GM10266 (cell line): ENCODE measurements at regions not wholly inside any gene's neighbourhood (a gene's known extent, or its start where the extent isn't known, plus 50 kb on each side); places are given as distances from the start of the nearest gene placed in this dataset.

Experiments used
- DNase-seq: peaks from one replicate; pipeline ENCODE4 v3.0.0; 2012; ENCODE audit errors: extremely low spot score
- TF ChIP-seq, protein P1 (sequence below): IDR thresholded peaks from 2 replicates; pipeline ENCODE4 v1.5.1; 2012; ENCODE audit warnings: mild to moderate bottlenecking, low read depth; ENCODE audit not compliant: control insufficient read depth, insufficient read depth; ENCODE audit errors: missing control alignments

DNA sequence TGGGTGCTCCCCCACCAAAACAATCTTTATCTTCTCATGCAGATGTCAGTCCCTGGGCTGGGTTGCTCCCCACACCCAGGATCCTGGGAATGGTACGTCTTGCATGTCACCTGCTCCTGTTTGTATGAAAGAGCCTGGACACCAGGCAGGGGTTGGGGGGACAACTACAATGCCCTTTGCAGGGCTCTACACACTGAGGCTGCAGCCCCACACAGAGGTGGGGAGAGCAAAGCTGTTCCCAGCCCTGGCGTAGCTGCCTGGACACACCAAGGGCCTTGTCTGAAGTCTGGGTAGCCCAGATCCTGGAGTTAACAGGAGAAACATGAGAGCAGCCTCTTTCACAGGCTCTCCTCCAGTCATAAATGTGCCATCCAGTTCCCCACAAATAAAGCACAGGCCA lies 61.2 kb upstream of the TMEM72 start:
- TF ChIP-seq, protein P1, sequence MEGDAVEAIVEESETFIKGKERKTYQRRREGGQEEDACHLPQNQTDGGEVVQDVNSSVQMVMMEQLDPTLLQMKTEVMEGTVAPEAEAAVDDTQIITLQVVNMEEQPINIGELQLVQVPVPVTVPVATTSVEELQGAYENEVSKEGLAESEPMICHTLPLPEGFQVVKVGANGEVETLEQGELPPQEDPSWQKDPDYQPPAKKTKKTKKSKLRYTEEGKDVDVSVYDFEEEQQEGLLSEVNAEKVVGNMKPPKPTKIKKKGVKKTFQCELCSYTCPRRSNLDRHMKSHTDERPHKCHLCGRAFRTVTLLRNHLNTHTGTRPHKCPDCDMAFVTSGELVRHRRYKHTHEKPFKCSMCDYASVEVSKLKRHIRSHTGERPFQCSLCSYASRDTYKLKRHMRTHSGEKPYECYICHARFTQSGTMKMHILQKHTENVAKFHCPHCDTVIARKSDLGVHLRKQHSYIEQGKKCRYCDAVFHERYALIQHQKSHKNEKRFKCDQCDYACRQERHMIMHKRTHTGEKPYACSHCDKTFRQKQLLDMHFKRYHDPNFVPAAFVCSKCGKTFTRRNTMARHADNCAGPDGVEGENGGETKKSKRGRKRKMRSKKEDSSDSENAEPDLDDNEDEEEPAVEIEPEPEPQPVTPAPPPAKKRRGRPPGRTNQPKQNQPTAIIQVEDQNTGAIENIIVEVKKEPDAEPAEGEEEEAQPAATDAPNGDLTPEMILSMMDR: no peak
- no peak for DNase-seq

DNA sequence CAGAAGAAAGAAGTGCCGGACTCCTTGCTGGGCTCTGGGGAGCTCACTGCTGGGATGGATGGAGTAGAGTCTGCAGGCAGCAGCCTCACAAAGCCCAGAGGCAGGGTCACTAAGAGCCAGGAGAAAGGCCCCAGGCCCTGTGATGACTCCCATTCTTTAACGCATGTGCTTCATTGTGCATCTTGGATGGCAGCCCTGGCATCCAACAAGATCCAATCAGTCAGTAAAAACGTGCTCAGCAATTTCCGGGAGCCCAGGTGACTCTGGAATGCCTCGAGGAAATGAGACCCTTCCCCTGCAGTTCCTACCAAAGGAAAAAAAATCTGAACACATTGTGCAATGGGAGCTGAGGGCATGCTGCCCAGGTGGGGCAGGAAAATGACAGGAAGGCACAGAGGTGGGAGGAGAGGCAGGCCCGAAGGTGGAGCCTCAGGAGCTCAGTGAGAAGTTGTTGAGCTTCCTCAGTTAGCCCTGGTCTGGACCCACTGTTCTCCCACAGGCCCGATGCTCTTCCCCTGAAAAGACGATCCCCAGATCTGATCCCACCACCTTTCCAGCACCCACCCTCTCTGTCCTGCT lies 60.7 kb upstream of the TMEM72 start:
- no peak for DNase-seq
- TF ChIP-seq, protein P1: no peak

DNA sequence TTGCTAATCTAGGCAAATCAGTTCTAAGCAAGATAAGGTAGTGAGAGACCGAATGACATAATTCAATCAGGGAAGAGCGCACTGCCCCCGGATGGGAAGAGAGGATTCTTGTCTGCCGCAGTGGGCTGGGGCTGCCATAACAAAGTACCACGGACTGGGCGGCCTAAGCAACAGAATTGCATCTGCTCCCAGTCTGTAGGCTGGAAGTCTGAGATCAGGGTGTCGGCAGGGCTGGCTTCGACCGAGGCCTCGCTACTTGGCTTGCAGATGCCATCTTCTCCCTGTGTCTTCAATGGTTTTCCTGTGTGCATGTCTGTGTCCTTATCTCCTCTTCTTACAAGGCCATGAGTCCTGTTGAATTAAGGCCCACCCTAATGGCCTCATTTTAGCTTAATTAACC lies 59.7 kb upstream of the TMEM72 start:
- no peak for DNase-seq
- TF ChIP-seq, protein P1: no peak

DNA sequence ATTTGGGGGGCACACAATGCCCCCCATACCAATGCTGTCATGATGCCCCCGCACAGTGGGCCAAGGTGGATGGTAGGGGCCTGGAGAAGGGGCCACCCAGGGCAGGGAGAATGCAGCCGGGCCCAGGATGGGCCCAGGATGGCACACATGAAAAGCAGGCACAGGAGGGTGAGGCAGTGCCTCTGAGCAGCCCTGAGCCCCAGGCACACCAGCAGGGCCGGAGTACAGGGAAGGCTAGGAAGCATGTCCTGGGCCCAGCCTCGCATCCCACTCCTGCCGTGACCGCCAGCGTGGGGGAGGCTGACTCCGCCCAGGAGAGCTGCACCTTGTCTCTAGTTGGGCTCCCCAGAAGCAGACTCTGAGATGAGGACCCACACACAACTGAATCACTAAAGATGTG lies 59.3 kb upstream of the TMEM72 start:
- no peak for DNase-seq
- TF ChIP-seq, protein P1: no peak

DNA sequence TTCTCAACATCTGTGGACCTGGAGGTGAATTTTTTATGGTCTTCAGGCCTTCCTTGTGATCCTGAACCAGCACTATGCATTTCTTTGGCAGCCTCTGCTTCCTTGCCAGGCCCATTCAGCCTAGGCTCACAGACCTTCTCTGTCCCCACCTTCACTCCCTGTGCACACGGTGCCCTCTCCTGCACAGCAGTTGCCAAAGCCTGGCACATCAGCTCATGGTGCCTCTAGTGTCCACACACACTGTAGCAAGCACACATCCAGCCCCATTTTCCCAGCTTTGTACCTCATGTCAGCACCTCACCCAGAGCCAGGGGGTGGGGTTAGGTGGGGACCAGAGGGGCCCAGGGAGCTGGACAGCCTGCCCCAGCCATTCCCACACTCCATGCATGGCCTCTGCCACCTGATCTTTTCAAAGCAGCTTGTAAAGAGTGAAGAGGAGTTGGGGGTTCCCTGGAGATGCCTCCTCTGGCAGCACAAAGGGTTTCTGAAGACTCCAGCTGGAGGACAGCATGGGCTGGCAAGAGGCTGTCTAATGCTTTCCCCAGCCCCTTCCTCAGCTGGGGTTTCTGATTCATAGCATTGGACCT lies 57.9 kb upstream of the TMEM72 start:
- TF ChIP-seq, protein P1: no peak

DNA sequence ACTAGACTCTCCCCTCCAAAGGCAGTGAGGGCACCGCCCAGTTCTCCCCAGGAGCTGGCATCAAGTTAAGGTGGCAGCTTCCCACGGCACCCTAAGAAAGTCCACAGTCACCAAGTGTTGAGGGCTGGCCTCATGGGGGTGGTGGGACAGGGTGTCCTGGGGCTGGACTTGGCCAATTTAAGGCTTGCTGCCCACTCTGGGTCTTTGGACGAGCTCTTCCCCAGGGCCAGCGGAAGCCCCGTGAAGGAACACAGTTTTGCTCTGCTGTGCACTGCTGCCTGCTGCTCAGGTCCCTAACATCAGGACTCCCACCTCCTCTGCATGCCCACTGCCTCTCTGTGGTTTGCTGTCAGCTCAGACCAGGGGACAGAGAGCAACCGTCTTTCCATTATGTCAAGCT lies 57.3 kb upstream of the TMEM72 start:
- DNase-seq: no peak
- TF ChIP-seq, protein P1: no peak

More for the DNA sequence above, 57.9 kb upstream of the TMEM72 start:
- DNase-seq: no peak

DNA sequence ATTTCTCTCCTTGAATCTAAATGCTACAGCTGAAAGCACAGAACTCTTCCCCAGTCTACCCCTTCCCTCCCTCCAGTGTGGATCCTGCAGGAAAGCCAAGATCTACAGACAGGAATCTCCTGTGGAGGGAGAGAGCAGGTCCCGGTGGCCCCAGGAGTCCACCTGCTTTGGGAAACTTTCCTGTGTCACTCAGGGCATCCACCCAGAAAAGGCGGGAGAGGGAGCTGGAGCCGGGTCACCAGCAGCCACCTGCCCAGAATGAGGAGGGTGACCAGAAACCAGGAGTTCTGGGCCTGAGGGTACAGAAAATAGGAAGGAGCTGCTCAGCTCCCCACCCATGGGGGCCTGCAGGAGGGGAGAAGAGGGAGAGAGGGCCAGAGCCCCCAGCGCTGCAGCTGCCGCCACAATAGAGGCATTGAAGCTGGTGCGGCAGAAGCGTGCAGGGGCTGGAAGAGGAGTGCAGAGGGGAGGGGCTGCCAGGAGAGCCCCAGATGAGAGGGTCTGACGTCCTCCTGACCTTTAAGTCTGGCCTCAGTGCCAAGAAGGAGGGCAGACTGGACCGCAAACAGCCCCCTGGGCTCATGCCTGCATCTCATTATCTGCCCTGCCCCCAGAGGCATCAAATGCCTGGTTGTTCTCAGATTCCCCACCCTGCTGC lies 56.3 kb upstream of the TMEM72 start:
- DNase-seq: no peak
- TF ChIP-seq, protein P1: no peak
